ENCODE measurements at regions not wholly inside any gene's neighbourhood (a gene's known extent, or its start where the extent isn't known, plus 50 kb on each side); places are given as distances from the start of the nearest gene placed in this dataset.

GRCh38 chr4:155094201-155094820, 114.1 kb upstream of the NPY2R start:
- DNase-seq: no peak

- DNase-seq: no peak
Measured at GRCh38 chr4:155099231-155099630, 109.2 kb upstream of the NPY2R start.

- no peak for DNase-seq
Measured at GRCh38 chr4:155106629-155107028, 101.8 kb upstream of the NPY2R start.

GRCh38 chr4:155107059-155107458, 101.4 kb upstream of the NPY2R start:
- no peak for DNase-seq

GRCh38 chr4:155114790-155115189, 93.6 kb upstream of the NPY2R start:
- no peak for DNase-seq

GRCh38 chr4:155119006-155119405, 89.4 kb upstream of the NPY2R start:
- DNase-seq: no peak

GRCh38 chr4:155120536-155120935, 87.9 kb upstream of the NPY2R start:
- DNase-seq: no peak

GRCh38 chr4:155122382-155122781, 86.1 kb upstream of the NPY2R start:
- DNase-seq: no peak

- DNase-seq: no peak
Measured at GRCh38 chr4:155134136-155134535, 74.3 kb upstream of the NPY2R start.

- DNase-seq: no peak
Measured at GRCh38 chr4:155140889-155141288, 67.5 kb upstream of the NPY2R start.

GRCh38 chr4:155143512-155143911, 64.9 kb upstream of the NPY2R start:
- DNase-seq: no peak

Data from right kidney (tissue), 1 donor.